PC-9 (cell line): ENCODE measurements at regions not wholly inside any gene's neighbourhood (a gene's known extent, or its start where the extent isn't known, plus 50 kb on each side); places are given as distances from the start of the nearest gene placed in this dataset.

Source experiments
- BruUV-seq: library from RNA; stranded (reverse); fragments of 400-500 nt; replicated peaks from 2 replicates; lab custom pipeline; 2021; lab: Mats Ljungman, UMichigan
- CTCF ChIA-PET: fragments of 300-600 bp; sonication (Branson Sonifier 250); formaldehyde crosslinking; loops from one replicate; lab custom pipeline; 2022; ENCODE audit warnings: antibody characterized with exemption; lab: Charles Lee
- POLR2A ChIA-PET: fragments of 300-600 bp; sonication (Branson Sonifier 250); formaldehyde crosslinking; loops from one replicate; lab custom pipeline; 2022; ENCODE audit warnings: antibody characterized with exemption; ENCODE audit not compliant: unreplicated experiment; lab: Charles Lee
- DNase-seq, 2 experiments: peaks; one replicate each; pipeline versions ENCODE4 v3.0.0 to v3.0.0-alpha.2; 2015 to 2022; ENCODE audit warnings: mixed read lengths in 1 of 2
- H2AFZ ChIP-seq: fragments of 200-600 bp; sonication (generic); 2 replicates; pipeline ENCODE4 v1.8.1; 2017; ENCODE audit warnings: antibody characterized with exemption
- H3F3A ChIP-seq: fragments of 200-600 bp; sonication (generic); 2 replicates; pipeline ENCODE4 v1.8.1; 2017; ENCODE audit warnings: antibody characterized with exemption, mild to moderate bottlenecking, low read depth; ENCODE audit not compliant: insufficient read depth
- H3K27ac ChIP-seq: fragments of 200-600 bp; sonication (generic); 2 replicates; pipeline ENCODE4 v1.6.1; 2016; ENCODE audit warnings: mixed run types
- H3K27me3 ChIP-seq: fragments of 200-600 bp; sonication (generic); 2 replicates; pipeline ENCODE4 v1.6.1; 2016; ENCODE audit warnings: low read depth, mixed run types; ENCODE audit not compliant: insufficient read depth
- H3K36me3 ChIP-seq: fragments of 200-600 bp; sonication (generic); 2 replicates; pipeline ENCODE4 v1.6.1; 2016; ENCODE audit warnings: low read depth, mixed run types
- H3K4me1 ChIP-seq: fragments of 200-600 bp; sonication (generic); replicated peaks from 2 replicates; pipeline ENCODE4 v1.6.1; 2016; ENCODE audit warnings: mixed run types; ENCODE audit not compliant: insufficient read depth
- H3K4me2 ChIP-seq: fragments of 200-600 bp; sonication (generic); 2 replicates; pipeline ENCODE4 v1.6.1; 2017; ENCODE audit warnings: mixed run types
- H3K4me3 ChIP-seq: fragments of 200-600 bp; sonication (generic); 2 replicates; pipeline ENCODE4 v1.6.1; 2016; ENCODE audit warnings: mixed run types
- H3K79me2 ChIP-seq: fragments of 200-600 bp; sonication (generic); 2 replicates; pipeline ENCODE4 v1.6.1; 2017; ENCODE audit warnings: low read depth, mixed run types
- H3K9me2 ChIP-seq: fragments of 200-600 bp; sonication (generic); 2 replicates; pipeline ENCODE4 v1.8.1; 2017; ENCODE audit warnings: mild to moderate bottlenecking; ENCODE audit not compliant: insufficient read depth
- H3K9me3 ChIP-seq: fragments of 200-600 bp; sonication (generic); 2 replicates; pipeline ENCODE4 v1.8.1; 2016; ENCODE audit warnings: low read depth; ENCODE audit not compliant: insufficient read depth
- H4K20me1 ChIP-seq: fragments of 200-600 bp; sonication (generic); 2 replicates; pipeline ENCODE4 v1.8.1; 2017; ENCODE audit not compliant: insufficient read depth
- CTCF ChIP-seq: fragments of 200-600 bp; sonication (generic); conservative IDR thresholded peaks from 2 replicates; pipeline ENCODE4 v1.6.1; 2017; ENCODE audit warnings: mixed run types, antibody characterized with exemption, mild to moderate bottlenecking, moderate library complexity
- EZH2 ChIP-seq: fragments of 200-600 bp; sonication (generic); IDR thresholded peaks from 2 replicates; pipeline ENCODE4 v1.8.0; 2017; ENCODE audit warnings: antibody characterized with exemption, low read depth
- intact Hi-C: fragments of 100-400 bp; cut with micrococcal nuclease; formaldehyde crosslinking; loops from one replicate; pipeline ENCODE4 v1.10.0; 2022; ENCODE audit not compliant: unreplicated experiment

- H3K27ac ChIP-seq, result no peak overlapping the region
- H3K27me3 ChIP-seq, result peaks cover 21% of the 10 kb centered on the region
- no peak for DNase-seq
- H3F3A ChIP-seq, result no peaks in the 10 kb centered on the region
- no peaks in the 10 kb centered on the region for H3K9me3 ChIP-seq
- H2AFZ ChIP-seq, result no peak overlapping the region
- H3K79me2 ChIP-seq, result no peaks in the 10 kb centered on the region
- TF ChIP-seq EZH2 (no peak), CTCF (no peak)
- intact Hi-C loops, result no loop called here
- no TSS peak for BruUV-seq
- H3K9me2 ChIP-seq, result no peaks in the 10 kb centered on the region
- H3K4me2 ChIP-seq, result no peak overlapping the region
- no peak overlapping the region for H3K4me3 ChIP-seq
- H3K4me1 ChIP-seq, result no peaks in the 10 kb centered on the region
- CTCF ChIA-PET, result no interaction called here
- no peaks in the 10 kb centered on the region for H3K36me3 ChIP-seq
- no peaks in the 10 kb centered on the region for H4K20me1 ChIP-seq
- POLR2A ChIA-PET, result no interaction called here
Observed at GRCh38 chr10:131021246-131021895, 290.1 kb downstream of the TCERG1L start.

GRCh38 chr10:131021969-131022368 lies 289.6 kb downstream of the TCERG1L start:
- no peaks in the 10 kb centered on the region for H3K9me2 ChIP-seq
- no peaks in the 10 kb centered on the region for H3K9me3 ChIP-seq
- no TSS peak for BruUV-seq
- no peak overlapping the region for H3K4me2 ChIP-seq
- H3F3A ChIP-seq, result no peaks in the 10 kb centered on the region
- no peak overlapping the region for H3K4me3 ChIP-seq
- no peak overlapping the region for H2AFZ ChIP-seq
- no peak for DNase-seq
- H3K36me3 ChIP-seq, result no peaks in the 10 kb centered on the region
- no peaks in the 10 kb centered on the region for H3K4me1 ChIP-seq
- intact Hi-C loops, result no loop called here
- POLR2A ChIA-PET, result no interaction called here
- no peak for TF ChIP-seq CTCF
- no peak for TF ChIP-seq EZH2
- H3K27ac ChIP-seq, result no peak overlapping the region
- no peaks in the 10 kb centered on the region for H3K79me2 ChIP-seq
- CTCF ChIA-PET, result no interaction called here
- H4K20me1 ChIP-seq, result no peaks in the 10 kb centered on the region
- H3K27me3 ChIP-seq, result peaks cover 22% of the 10 kb centered on the region

GRCh38 chr10:131022369-131022768 lies 289.2 kb downstream of the TCERG1L start:
- no peak overlapping the region for H3K4me3 ChIP-seq
- no peaks in the 10 kb centered on the region for H3F3A ChIP-seq
- no peak for TF ChIP-seq EZH2
- TF ChIP-seq CTCF, result no peak
- DNase-seq, result no peak
- POLR2A ChIA-PET, result no interaction called here
- intact Hi-C loops, result no loop called here
- BruUV-seq, result no TSS peak
- no peaks in the 10 kb centered on the region for H3K9me2 ChIP-seq
- no peak overlapping the region for H3K4me2 ChIP-seq
- no peak overlapping the region for H3K27ac ChIP-seq
- H2AFZ ChIP-seq, result no peak overlapping the region
- no peaks in the 10 kb centered on the region for H3K9me3 ChIP-seq
- no peaks in the 10 kb centered on the region for H4K20me1 ChIP-seq
- no peaks in the 10 kb centered on the region for H3K4me1 ChIP-seq
- no peaks in the 10 kb centered on the region for H3K79me2 ChIP-seq
- no peaks in the 10 kb centered on the region for H3K36me3 ChIP-seq
- CTCF ChIA-PET, result no interaction called here
- H3K27me3 ChIP-seq, result peaks cover 26% of the 10 kb centered on the region
